K562 (cell line): ENCODE measurements at regions not wholly inside any gene's neighbourhood (a gene's known extent, or its start where the extent isn't known, plus 50 kb on each side); places are given as distances from the start of the nearest gene placed in this dataset.

Experiments
- ATF7 ChIP-seq: fragments of 450-650 bp; IDR thresholded peaks from 2 replicates; pipeline ENCODE4 v1.7.1; 2014; ENCODE audit warnings: mild to moderate bottlenecking, moderate library complexity
- CHD4 ChIP-seq: fragments of 200-600 bp; sonication (generic); IDR thresholded peaks from 3 replicates; pipeline ENCODE4 v1.6.1; 2012; ENCODE audit warnings: low read depth, mild to moderate bottlenecking, mixed read lengths, low read length, inconsistent platforms; ENCODE audit not compliant: insufficient read depth, insufficient replicate concordance, poor library complexity, severe bottlenecking
- GATA2 ChIP-seq: sonication (generic); formaldehyde crosslinking; IDR thresholded peaks from 2 replicates; pipeline ENCODE4 v1.4.0; 2020; ENCODE audit warnings: mild to moderate bottlenecking, missing genetic modification reagents
- POLR2A ChIP-seq: fragments of 450-650 bp; conservative IDR thresholded peaks from 2 replicates; pipeline ENCODE4 v1.6.1; 2016
- TFAP4 ChIP-seq: sonication (generic); formaldehyde crosslinking; IDR thresholded peaks from 2 replicates; pipeline ENCODE4 v1.8.0; 2022; ENCODE audit warnings: missing genetic modification reagents, mild to moderate bottlenecking, moderate library complexity, borderline replicate concordance
- ZBTB8A ChIP-seq: fragments of 450-650 bp; IDR thresholded peaks from 2 replicates; pipeline ENCODE4 v1.6.1; 2018; ENCODE audit warnings: mild to moderate bottlenecking, moderate library complexity; ENCODE audit not compliant: partially characterized antibody
- ZNF311 ChIP-seq: fragments of 250-450 bp; sonication (Bioruptor Pico); IDR thresholded peaks from 2 replicates; pipeline ENCODE4 v1.4.0; 2020; ENCODE audit warnings: mild to moderate bottlenecking, moderate library complexity
- TF ChIP-seq, protein P1 (sequence below): sonication (generic); formaldehyde crosslinking; IDR thresholded peaks from 2 replicates; pipeline ENCODE4 v1.5.0; 2020; ENCODE audit warnings: missing genetic modification reagents

DNA sequence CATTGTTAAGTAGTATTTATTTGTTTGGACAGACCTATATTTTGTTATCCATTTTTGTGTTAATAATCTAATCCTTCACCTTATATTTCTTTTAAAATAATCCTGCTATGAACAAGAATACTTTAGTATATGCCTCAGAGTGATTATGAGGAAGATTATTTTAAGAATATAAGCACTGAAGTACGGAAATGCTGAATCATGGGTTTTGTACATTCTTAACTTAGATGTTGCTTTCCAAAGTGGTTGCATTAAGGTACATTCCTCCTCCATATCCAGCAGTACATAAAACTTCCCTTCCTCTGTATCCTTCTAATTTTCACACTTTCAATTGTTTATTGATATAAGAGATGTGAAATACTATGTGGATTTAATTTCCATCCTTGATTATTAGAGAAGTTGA, 491.4 kb upstream of the GRID2 start:
- TF ChIP-seq CHD4 (no peak), ATF7 (no peak), ZNF311 (CRISPR knock-in tag) (no peak), ZBTB8A (no peak), POLR2A (no peak), TFAP4 (CRISPR knock-in tag) (no peak), GATA2 (no peak)
- TF ChIP-seq, protein P1, sequence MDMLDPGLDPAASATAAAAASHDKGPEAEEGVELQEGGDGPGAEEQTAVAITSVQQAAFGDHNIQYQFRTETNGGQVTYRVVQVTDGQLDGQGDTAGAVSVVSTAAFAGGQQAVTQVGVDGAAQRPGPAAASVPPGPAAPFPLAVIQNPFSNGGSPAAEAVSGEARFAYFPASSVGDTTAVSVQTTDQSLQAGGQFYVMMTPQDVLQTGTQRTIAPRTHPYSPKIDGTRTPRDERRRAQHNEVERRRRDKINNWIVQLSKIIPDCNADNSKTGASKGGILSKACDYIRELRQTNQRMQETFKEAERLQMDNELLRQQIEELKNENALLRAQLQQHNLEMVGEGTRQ (CRISPR knock-in tag): no peak
